Prostate gland (tissue), 2 donors: ENCODE measurements at regions not wholly inside any gene's neighbourhood (a gene's known extent, or its start where the extent isn't known, plus 50 kb on each side); places are given as distances from the start of the nearest gene placed in this dataset.
"Not testable (repeated sequence)": the region's sequence is repeated elsewhere in the genome, so short reads cannot be mapped to it uniquely, and the experiment has no call there.

Experiments
- DNase-seq: peaks from one replicate; pipeline ENCODE4 v3.0.0-alpha.2; 2019; ENCODE audit warnings: low spot score
- H3K27ac ChIP-seq, 2 donors: fragments of 200-600 bp; sonication (generic); 2 replicates each; pipeline ENCODE4 v1.5.1; 2017 to 2019
- H3K27me3 ChIP-seq: fragments of 200-600 bp; sonication (generic); replicated peaks from 2 replicates; pipeline ENCODE4 v1.5.1; 2019; ENCODE audit not compliant: insufficient read depth
- H3K36me3 ChIP-seq, 2 donors: fragments of 200-600 bp; sonication (generic); 1 replicate in 1 of 2; 2 replicates in 1 of 2; pipeline versions ENCODE4 v1.5.1 to v1.8.1; 2017 to 2019
- H3K4me1 ChIP-seq: fragments of 200-600 bp; sonication (generic); replicated peaks from 2 replicates; pipeline ENCODE4 v1.5.1; 2019
- H3K4me3 ChIP-seq, 2 donors: fragments of 200-600 bp; sonication (generic); 2 replicates each; pipeline ENCODE4 v1.5.1; 2017 to 2019
- H3K9me3 ChIP-seq: fragments of 200-600 bp; sonication (generic); 2 replicates; pipeline ENCODE4 v1.5.1; 2017
- POLR2A ChIP-seq: fragments of 450-650 bp; IDR thresholded peaks from one replicate; pipeline ENCODE4 v1.6.1; 2016; ENCODE audit warnings: antibody characterized with exemption, mild to moderate bottlenecking
- POLR2AphosphoS5 ChIP-seq: sonication (generic); formaldehyde crosslinking; IDR thresholded peaks from one replicate; pipeline ENCODE4 v1.6.1; 2017; ENCODE audit warnings: antibody characterized with exemption
- WGBS: methylation state at CpG from one replicate; pipeline ENCODE4 v1.1.5; 2018; 5-methylcytosine and 5-hydroxymethylcytosine counted together
- intact Hi-C: fragments of 100-400 bp; cut with DNase I; formaldehyde crosslinking; loops from one replicate; pipeline ENCODE4 v1.14.2; 2022
- TF ChIP-seq, protein P1 (sequence below), 4 experiments: fragments of 200-600 bp in 2 of 4; fragments of 450-650 bp in 2 of 4; sonication (generic) in 2 of 4; IDR thresholded peaks; 1 replicate in 3 of 4; 2 replicates in 1 of 4; pipeline ENCODE4 v1.5.1; 2016 to 2019; ENCODE audit warnings: antibody characterized with exemption in 4 of 4, mild to moderate bottlenecking in 2 of 4, moderate library complexity in 2 of 4

DNA sequence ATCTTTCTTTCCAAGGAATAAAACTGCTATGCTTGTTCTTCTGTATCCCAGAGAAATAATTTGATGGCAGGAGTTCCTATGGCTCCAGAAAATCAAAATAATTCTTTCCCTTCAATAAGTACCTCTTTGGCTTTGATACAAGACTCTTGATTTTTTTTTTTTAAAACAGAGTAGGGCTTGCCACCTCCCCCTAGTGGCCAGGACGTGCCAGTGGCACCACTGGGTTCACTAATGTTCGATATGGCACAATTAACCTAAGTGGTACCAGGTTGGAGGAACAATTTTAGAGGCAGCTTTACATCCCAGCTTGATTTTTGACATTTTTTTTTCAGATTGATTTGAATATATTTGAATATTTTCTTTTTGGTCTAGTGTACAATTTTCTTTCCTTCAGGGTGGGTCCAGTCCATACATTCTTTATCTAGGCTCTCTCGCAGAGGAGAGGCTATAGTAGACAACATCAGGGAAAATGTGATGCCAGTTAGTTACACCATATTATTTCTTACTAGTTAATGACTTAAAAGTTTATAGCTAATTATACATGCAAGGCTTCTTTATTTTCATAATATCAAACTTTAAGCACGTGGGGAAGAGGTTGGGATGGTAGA is 330.9 kb downstream of the S1PR1 start:
- TF ChIP-seq POLR2AphosphoS5 (no peak), POLR2A (no peak)
- TF ChIP-seq, protein P1, sequence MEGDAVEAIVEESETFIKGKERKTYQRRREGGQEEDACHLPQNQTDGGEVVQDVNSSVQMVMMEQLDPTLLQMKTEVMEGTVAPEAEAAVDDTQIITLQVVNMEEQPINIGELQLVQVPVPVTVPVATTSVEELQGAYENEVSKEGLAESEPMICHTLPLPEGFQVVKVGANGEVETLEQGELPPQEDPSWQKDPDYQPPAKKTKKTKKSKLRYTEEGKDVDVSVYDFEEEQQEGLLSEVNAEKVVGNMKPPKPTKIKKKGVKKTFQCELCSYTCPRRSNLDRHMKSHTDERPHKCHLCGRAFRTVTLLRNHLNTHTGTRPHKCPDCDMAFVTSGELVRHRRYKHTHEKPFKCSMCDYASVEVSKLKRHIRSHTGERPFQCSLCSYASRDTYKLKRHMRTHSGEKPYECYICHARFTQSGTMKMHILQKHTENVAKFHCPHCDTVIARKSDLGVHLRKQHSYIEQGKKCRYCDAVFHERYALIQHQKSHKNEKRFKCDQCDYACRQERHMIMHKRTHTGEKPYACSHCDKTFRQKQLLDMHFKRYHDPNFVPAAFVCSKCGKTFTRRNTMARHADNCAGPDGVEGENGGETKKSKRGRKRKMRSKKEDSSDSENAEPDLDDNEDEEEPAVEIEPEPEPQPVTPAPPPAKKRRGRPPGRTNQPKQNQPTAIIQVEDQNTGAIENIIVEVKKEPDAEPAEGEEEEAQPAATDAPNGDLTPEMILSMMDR (IDR thresholded peaks at IDR 0.05): peak in 2 of 4 experiments; percentile 37 to 38
- intact Hi-C loops: no loop called here
- Histone ChIP-seq H3K27me3 (no peaks in the 10 kb centered on the region), H3K4me3 (no peak overlapping the region), H3K4me1 (no peaks in the 10 kb centered on the region), H3K36me3 (no peaks in the 10 kb centered on the region), H3K27ac (no peak overlapping the region), H3K9me3 (no peaks in the 10 kb centered on the region)
- DNase-seq: no peak
- 54% methylated on average over 4 of the region's 4 CpGs for WGBS

DNA sequence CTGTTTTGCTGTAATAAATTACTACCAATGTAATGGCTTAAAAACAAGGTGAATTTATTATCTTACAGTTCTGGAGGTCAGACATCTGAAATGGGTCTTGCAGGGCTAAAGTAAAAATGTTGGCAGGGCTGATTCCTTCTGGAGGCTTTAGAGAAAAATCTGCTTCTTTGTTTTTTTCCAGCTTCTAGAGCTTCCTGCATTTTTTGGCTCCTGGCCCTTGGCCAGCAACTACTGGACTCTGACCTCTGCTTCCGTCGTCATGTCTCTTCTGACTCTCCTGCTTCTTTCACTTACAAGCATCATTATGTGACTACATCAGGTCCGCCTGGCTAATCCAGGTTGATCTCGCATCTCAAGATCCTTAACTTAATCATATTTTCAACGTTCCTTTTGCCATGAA is 350.9 kb downstream of the S1PR1 start:
- Histone ChIP-seq H3K4me1 (no peaks in the 10 kb centered on the region), H3K27ac (no peak overlapping the region), H3K27me3 (no peaks in the 10 kb centered on the region), H3K36me3 (no peaks in the 10 kb centered on the region), H3K9me3 (no peaks in the 10 kb centered on the region), H3K4me3 (no peak overlapping the region)
- intact Hi-C loops: no loop called here
- 57% methylated on average over 5 of the region's 5 CpGs for WGBS
- no peak for DNase-seq
- no peak for TF ChIP-seq POLR2AphosphoS5
- TF ChIP-seq POLR2A: no peak
- TF ChIP-seq, protein P1 (IDR thresholded peaks at IDR 0.05): no peak

DNA sequence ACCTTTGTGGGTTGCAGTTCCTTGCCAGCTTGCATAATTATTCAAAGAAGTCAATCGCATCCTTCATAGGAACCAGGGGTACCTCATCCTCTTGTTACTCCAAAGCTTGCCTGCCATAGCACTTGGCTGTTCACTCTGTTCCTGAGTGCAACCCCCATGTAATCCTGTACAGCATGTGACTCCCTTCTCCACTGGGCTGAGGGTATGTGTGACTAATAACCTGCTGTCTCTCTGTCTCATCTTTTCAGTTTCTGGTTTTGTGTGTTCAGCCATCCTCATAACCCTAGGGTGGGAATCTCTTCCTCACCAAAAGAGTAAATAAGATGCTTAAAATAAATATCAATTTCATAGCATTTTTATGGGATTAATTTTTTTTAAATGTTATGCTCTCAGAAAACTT is 351.9 kb downstream of the S1PR1 start:
- WGBS: 100% methylated on average over 1 of the region's 1 CpG
- H3K4me3 ChIP-seq: no peak overlapping the region
- intact Hi-C loops: no loop called here
- no peaks in the 10 kb centered on the region for H3K36me3 ChIP-seq
- TF ChIP-seq POLR2AphosphoS5 (no peak), POLR2A (no peak)
- TF ChIP-seq, protein P1 (IDR thresholded peaks at IDR 0.05): no peak
- no peaks in the 10 kb centered on the region for H3K27me3 ChIP-seq
- H3K9me3 ChIP-seq: no peaks in the 10 kb centered on the region
- no peaks in the 10 kb centered on the region for H3K4me1 ChIP-seq
- H3K27ac ChIP-seq: no peak overlapping the region
- DNase-seq: no peak

DNA sequence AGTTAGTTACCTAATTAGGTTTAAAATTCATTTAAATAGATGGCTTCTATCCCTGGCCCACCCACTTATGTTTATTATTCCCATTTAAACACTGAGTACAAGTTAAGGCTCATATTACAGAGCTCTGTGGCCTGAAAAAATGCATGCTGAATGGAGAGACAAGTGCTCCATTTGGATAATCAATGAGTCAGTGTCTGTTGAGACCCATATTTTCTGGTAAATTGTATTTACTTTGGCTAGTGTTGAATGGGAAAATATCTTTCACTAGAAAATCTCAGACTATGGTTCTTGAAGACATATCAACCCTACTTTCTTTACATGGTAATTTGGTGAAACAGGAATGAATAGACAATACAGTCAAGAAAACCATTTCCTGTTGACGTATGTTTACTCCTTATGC is 356.0 kb downstream of the S1PR1 start:
- DNase-seq: no peak
- TF ChIP-seq POLR2AphosphoS5 (no peak), POLR2A (no peak)
- TF ChIP-seq, protein P1 (IDR thresholded peaks at IDR 0.05): no peak
- 56% methylated on average over 1 of the region's 1 CpG for WGBS
- H3K4me3 ChIP-seq: no peak overlapping the region
- no peaks in the 10 kb centered on the region for H3K36me3 ChIP-seq
- H3K9me3 ChIP-seq: no peaks in the 10 kb centered on the region
- no peaks in the 10 kb centered on the region for H3K4me1 ChIP-seq
- intact Hi-C loops: no loop called here
- H3K27ac ChIP-seq: no peak overlapping the region
- no peaks in the 10 kb centered on the region for H3K27me3 ChIP-seq

DNA sequence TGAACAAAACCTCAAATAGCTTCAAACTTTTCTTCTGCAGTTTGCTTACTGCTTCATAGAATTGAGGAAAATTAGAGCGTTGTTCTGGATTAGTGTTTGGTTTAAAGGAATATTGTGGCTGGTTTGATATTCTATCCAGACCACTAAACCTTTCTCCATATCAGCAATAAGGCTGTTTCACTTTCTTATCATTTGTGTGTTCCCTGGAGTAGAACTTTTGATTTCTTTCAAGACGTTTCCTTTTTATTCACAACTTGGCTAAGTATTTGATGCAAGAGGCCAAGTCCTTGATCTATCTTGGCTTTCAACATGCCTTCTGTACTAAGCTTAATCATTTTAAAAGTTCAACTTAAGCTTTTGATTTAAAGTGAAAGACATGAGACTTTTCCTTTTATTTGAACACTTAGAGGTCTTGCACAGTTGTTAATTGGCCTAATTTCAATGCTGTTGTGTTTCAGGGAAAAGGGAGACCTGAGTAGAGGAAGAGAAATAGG is 359.1 kb downstream of the S1PR1 start:
- TF ChIP-seq POLR2A: no peak
- Histone ChIP-seq H3K4me3 (no peak overlapping the region), H3K27me3 (no peaks in the 10 kb centered on the region), H3K27ac (no peak overlapping the region), H3K4me1 (no peaks in the 10 kb centered on the region), H3K36me3 (no peaks in the 10 kb centered on the region), H3K9me3 (no peaks in the 10 kb centered on the region)
- no peak for DNase-seq
- 44% methylated on average over 2 of the region's 2 CpGs for WGBS
- intact Hi-C loops: no loop called here

DNA sequence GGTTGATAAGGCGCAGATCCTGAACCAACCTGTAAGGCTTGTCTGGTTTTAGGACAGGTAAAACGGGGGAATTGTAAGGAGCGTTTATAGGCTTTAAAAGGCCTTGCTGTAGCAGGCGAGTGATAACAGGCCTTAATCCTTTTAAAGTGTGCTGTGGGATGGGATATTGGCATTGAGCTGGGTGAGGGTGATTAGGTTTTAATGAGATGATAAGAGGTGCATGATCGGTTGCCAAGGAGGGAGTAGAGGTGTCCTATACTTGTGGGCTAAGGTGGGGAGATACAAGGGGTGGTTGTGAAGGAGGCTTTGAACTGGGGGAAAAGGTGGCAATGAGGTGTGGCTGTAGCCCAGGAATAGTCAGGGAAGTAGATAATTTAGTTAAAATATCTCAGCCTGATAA is 363.8 kb downstream of the S1PR1 start:
- H3K4me3 ChIP-seq, H3K4me1 ChIP-seq, intact Hi-C loops, H3K36me3 ChIP-seq, H3K27ac ChIP-seq, DNase-seq, H3K27me3 ChIP-seq, H3K9me3 ChIP-seq: not testable (repeated sequence)
- 53% methylated on average over 5 of the region's 5 CpGs for WGBS
